Adrenal gland (tissue), 9 donors: ENCODE measurements at regions not wholly inside any gene's neighbourhood (a gene's known extent, or its start where the extent isn't known, plus 50 kb on each side); places are given as distances from the start of the nearest gene placed in this dataset.

Source experiments
- DNase-seq, 7 donors: peaks; one replicate each; pipeline ENCODE4 v3.0.0-alpha.2; 2019 to 2020
- H3K27ac ChIP-seq, 5 donors: fragments of 200-600 bp; sonication (generic) in 4 of 5; 1 replicate in 3 of 5; 2 replicates in 2 of 5; pipeline versions ENCODE4 v1.5.1 to v1.8.0; 2016 to 2020; ENCODE audit warnings: mild to moderate bottlenecking in 1 of 5
- H3K27me3 ChIP-seq: fragments of 200-600 bp; 2 replicates; pipeline ENCODE4 v1.8.0; 2021
- H3K36me3 ChIP-seq, 2 donors: fragments of 200-600 bp; replicated peaks in 1 of 2; 1 replicate in 1 of 2; 2 replicates in 1 of 2; pipeline versions ENCODE4 v1.5.1 to v1.8.0; 2018 to 2022
- H3K4me1 ChIP-seq, 2 donors: fragments of 200-600 bp; replicated peaks in 1 of 2; 1 replicate in 1 of 2; 2 replicates in 1 of 2; pipeline versions ENCODE4 v1.5.1 to v1.8.0; 2018 to 2021
- H3K4me3 ChIP-seq, 4 donors: fragments of 200-600 bp; sonication (generic) in 3 of 4; one replicate each; pipeline ENCODE4 v1.5.1; 2016 to 2018
- H3K9me3 ChIP-seq, 3 donors: fragments of 200-600 bp; sonication (generic) in 1 of 3; replicated peaks in 1 of 3; 1 replicate in 2 of 3; 2 replicates in 1 of 3; pipeline versions ENCODE4 v1.5.1 to v1.8.0; 2016 to 2021
- CTCF ChIP-seq, 6 experiments: fragments of 450-650 bp in 4 of 6; fragments of 200-600 bp in 2 of 6; sonication (generic) in 1 of 6; IDR thresholded peaks; 1 replicate in 5 of 6; 2 replicates in 1 of 6; pipeline versions ENCODE4 v1.5.1 to v1.8.0; 2016 to 2021; ENCODE audit warnings: antibody characterized with exemption in 6 of 6, mild to moderate bottlenecking in 2 of 6, moderate library complexity in 1 of 6
- POLR2A ChIP-seq, 2 donors: fragments of 450-650 bp; IDR thresholded peaks; one replicate each; pipeline ENCODE4 v1.6.1; 2017; ENCODE audit warnings: antibody characterized with exemption in 2 of 2, mild to moderate bottlenecking in 2 of 2, moderate library complexity in 1 of 2
- WGBS, 4 donors: extraction: QIAGEN DNeasy Blood & Tissue Kit in 2 of 4; methylation state at CpG; one replicate each; pipeline versions ENCODE4 v1.1.5 to v1.1.7; 2013 to 2017; 5-methylcytosine and 5-hydroxymethylcytosine counted together
- intact Hi-C, 2 donors: fragments of 100-400 bp; cut with DNase I; formaldehyde crosslinking; loops; one replicate each; pipeline versions ENCODE4 v1.14.1 to v1.15.0; 2022 to 2023
- donor health status: healthy with polysubstance abuse.
- donor health status: Bipolar disorder and iron deficiency.
- donor health status: DM: yes; HTN: yes; CAD: no.
- donor health status: DM: no; HTN: no; CAD: no.
- donor health status: DM: no; HTN: no; CAD: no.

- intact Hi-C loops = no loop called here
- H3K4me1 ChIP-seq = no peaks in the 10 kb centered on the region
- no peaks in the 10 kb centered on the region for H3K9me3 ChIP-seq
- no peaks in the 10 kb centered on the region for H3K27me3 ChIP-seq
- WGBS, 4 donors = 45 to 69% (median 51%) methylated on average over 3 of the region's 3 CpGs
- TF ChIP-seq POLR2A (IDR thresholded peaks at IDR 0.05) (no peak), CTCF (IDR thresholded peaks at IDR 0.05) (no peak)
- H3K36me3 ChIP-seq = no peaks in the 10 kb centered on the region
- H3K4me3 ChIP-seq = no peak overlapping the region
- no peak for DNase-seq
- no peak overlapping the region for H3K27ac ChIP-seq
These were observed 489.3 kb downstream of the TSN start for GRCh38 chr2:122244598-122245229.

DNA sequence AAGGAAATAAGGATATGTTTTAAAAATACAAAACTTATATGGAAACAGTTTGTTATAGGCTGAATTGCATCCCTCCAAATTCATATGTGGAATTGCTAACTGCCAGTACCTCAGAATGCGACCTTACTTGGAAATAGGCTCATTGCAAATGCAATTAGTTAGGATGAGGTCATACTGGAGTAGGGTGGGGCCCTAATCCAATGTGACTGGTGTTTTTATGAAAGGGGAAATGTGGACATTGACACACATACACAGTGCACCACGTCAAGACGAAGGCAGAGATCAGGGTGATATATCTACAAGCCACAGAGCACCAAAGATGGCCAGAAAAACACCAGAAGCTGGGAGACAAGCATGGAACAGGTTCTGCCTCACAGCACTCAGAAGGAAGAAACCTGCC is 494.2 kb downstream of the TSN start:
- no peaks in the 10 kb centered on the region for H3K9me3 ChIP-seq
- H3K4me1 ChIP-seq = no peaks in the 10 kb centered on the region
- no peaks in the 10 kb centered on the region for H3K27me3 ChIP-seq
- no peak for DNase-seq
- H3K4me3 ChIP-seq = no peak overlapping the region
- H3K27ac ChIP-seq = no peak overlapping the region
- intact Hi-C loops = no loop called here
- 25 to 67% (median 64%) methylated on average over 3 of the region's 3 CpGs for WGBS, 4 donors
- TF ChIP-seq POLR2A (IDR thresholded peaks at IDR 0.05) = no peak
- TF ChIP-seq CTCF (IDR thresholded peaks at IDR 0.05) = no peak
- H3K36me3 ChIP-seq = no peaks in the 10 kb centered on the region

DNA sequence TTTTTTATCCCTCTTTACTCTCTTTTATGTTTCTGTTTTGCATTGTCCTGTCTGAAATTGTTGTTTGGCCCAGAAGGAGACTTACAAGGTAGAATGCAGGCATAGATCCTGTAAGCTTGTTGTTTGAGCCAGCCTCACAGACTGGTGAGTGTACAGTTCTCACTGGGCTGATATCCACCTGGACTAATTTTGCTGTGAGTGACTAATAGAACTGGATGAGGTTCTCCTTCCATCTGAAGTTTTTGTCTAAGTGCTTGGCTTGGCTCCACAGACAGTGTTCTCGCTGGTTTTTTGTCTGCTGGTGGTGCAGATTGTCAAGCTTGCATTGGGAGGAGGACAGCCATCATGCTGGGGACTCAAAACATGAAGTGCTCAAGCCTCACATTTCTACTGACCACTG is 495.7 kb downstream of the TSN start:
- Histone ChIP-seq H3K27ac (no peak overlapping the region), H3K27me3 (no peaks in the 10 kb centered on the region), H3K4me1 (no peaks in the 10 kb centered on the region), H3K9me3 (no peaks in the 10 kb centered on the region), H3K4me3 (no peak overlapping the region), H3K36me3 (no peaks in the 10 kb centered on the region)
- 69 to 90% (median 76%) methylated on average over 1 of the region's 1 CpG; no CpG with 5 or more reads in 1 of the 4 donors for WGBS, 4 donors
- no peak for DNase-seq
- intact Hi-C loops = no loop called here
- TF ChIP-seq CTCF (IDR thresholded peaks at IDR 0.05) = no peak
- TF ChIP-seq POLR2A (IDR thresholded peaks at IDR 0.05) = no peak

DNA sequence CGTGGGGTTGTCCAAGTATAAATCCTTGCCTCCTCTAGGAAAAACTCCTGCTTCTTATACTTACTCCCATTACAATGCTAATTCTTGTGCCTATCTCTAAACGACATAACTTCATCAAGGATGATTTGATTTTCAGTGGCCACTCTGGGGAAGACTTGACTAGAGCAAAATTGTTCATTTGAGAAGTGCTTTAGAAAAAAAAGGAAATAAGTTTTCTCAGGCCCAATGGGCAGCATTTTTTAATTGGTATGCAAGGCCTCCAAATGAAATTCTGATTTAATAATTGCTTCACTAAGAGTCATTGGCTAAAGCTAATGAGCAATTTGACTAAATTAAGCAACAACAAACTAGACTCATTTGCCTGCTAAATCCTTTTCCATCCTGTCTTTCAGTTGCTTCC is 496.1 kb downstream of the TSN start:
- Histone ChIP-seq H3K4me3 (no peak overlapping the region), H3K36me3 (no peaks in the 10 kb centered on the region), H3K4me1 (no peaks in the 10 kb centered on the region), H3K27me3 (no peaks in the 10 kb centered on the region), H3K9me3 (no peaks in the 10 kb centered on the region), H3K27ac (no peak overlapping the region)
- intact Hi-C loops = no loop called here
- no peak for TF ChIP-seq CTCF (IDR thresholded peaks at IDR 0.05)
- TF ChIP-seq POLR2A (IDR thresholded peaks at IDR 0.05) = no peak
- DNase-seq = no peak
- 42 to 58% (median 57%) methylated on average over 2 of the region's 2 CpGs for WGBS, 4 donors
